GM12875 (cell line): ENCODE measurements at regions not wholly inside any gene's neighbourhood (a gene's known extent, or its start where the extent isn't known, plus 50 kb on each side); places are given as distances from the start of the nearest gene placed in this dataset.
"Not testable (repeated sequence)": the region's sequence is repeated elsewhere in the genome, so short reads cannot be mapped to it uniquely, and the experiment has no call there.

Experiments
- H3K4me3 ChIP-seq: one replicate; pipeline ENCODE4 v1.5.1; 2011; ENCODE audit warnings: low read depth, low read length, control low read depth
- TF ChIP-seq, protein P1 (sequence below): IDR thresholded peaks from 2 replicates; pipeline ENCODE4 v1.5.1; 2011; ENCODE audit warnings: low read depth, mild to moderate bottlenecking, control low read depth, inconsistent platforms, low read length, moderate library complexity, borderline replicate concordance; ENCODE audit not compliant: insufficient read depth

DNA sequence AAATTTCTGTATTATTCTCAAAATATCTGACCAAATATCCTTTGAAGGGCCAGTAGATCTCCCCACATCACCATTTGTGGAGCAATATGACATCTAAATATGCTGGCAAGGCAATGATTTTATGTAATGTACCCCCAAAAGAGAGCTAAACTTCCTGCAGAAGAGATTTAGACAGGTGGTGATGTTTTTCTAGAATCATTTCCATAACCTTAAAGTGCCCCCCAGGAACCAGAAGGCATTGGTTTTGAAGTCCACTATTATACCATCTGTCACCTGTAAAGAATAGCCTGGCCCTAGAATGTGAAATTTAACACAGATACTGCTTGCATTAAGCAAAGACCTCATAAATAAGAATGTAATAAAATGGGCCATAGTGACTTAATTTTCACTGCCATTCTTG, 77.9 kb upstream of the ABLIM1 start:
- no peak overlapping the region for H3K4me3 ChIP-seq
- TF ChIP-seq, protein P1, sequence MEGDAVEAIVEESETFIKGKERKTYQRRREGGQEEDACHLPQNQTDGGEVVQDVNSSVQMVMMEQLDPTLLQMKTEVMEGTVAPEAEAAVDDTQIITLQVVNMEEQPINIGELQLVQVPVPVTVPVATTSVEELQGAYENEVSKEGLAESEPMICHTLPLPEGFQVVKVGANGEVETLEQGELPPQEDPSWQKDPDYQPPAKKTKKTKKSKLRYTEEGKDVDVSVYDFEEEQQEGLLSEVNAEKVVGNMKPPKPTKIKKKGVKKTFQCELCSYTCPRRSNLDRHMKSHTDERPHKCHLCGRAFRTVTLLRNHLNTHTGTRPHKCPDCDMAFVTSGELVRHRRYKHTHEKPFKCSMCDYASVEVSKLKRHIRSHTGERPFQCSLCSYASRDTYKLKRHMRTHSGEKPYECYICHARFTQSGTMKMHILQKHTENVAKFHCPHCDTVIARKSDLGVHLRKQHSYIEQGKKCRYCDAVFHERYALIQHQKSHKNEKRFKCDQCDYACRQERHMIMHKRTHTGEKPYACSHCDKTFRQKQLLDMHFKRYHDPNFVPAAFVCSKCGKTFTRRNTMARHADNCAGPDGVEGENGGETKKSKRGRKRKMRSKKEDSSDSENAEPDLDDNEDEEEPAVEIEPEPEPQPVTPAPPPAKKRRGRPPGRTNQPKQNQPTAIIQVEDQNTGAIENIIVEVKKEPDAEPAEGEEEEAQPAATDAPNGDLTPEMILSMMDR, result no peak

DNA sequence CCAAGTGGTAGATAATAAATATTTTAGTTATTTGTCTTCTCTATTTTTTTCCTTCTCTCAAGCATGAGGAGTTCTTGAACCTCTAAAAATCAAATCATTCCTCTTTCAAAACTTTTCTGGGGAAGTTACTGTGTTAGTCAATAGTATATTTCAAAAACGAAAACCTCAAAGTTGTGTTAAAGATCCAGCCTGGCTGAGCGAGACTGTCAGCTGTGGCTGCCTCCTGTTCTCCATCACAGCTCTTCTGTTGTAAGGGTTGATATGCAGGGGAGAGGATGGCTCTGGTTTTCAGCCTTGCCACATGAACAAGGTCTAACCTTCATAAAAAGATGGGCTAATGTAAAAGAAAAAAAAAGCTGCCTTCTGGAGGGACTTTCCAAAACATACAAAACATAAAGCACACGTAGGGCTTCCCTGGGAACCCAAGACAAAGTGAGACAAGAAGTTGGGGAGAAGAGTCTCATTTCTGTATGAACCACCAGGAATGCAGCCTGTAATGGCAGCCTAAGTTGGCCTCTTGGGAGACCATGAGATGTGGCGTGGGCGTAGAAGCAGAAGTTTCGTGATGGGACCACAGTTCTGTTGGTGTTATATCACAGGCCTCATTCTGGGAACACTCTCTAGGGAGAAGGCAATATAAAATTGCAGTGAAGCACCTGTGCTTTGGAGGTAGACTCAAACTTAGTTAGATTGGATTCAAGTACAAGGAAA, 77.9 kb upstream of the FHIP2A start:
- TF ChIP-seq, protein P1, result no peak
- no peak overlapping the region for H3K4me3 ChIP-seq

DNA sequence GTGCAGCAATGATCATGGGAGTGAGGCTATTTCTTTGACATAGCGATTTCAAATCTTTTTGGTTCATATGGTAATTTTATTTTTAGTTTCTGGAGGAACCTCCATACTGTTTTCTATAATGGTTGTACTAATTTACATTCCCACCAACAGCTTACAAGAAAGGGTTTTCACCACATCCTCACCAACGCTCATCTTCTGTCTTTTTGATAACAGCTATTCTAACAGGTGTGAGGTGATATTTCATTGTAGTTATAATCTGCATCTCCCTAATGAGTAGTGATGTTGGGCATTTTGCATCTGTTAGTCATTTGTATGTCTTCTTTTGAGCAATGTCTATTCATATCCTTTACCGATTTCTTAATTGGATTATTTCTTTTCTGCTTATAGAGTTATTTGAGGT, 75.0 kb upstream of the FHIP2A start:
- no peak overlapping the region for H3K4me3 ChIP-seq
- TF ChIP-seq, protein P1, result no peak

DNA sequence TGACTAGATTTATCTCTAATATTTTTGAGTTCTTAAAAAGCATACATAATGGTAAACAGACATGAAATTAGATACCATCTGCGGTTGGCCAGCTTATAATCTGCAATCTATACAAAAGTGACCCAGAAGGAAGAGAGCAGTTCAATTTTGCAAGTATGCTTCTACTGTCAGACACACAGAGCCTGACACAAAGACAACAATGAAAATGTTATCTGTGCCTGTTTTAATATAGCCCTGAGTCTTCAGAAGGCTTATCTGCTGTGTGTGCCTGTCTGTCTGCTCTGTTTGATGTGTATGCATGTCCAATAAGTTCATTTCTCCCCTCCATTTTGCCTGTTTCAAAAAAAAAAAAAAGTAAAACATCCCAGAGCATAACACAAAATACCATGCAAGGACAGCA, 73.3 kb upstream of the FHIP2A start:
- no peak overlapping the region for H3K4me3 ChIP-seq
- TF ChIP-seq, protein P1, result no peak

DNA sequence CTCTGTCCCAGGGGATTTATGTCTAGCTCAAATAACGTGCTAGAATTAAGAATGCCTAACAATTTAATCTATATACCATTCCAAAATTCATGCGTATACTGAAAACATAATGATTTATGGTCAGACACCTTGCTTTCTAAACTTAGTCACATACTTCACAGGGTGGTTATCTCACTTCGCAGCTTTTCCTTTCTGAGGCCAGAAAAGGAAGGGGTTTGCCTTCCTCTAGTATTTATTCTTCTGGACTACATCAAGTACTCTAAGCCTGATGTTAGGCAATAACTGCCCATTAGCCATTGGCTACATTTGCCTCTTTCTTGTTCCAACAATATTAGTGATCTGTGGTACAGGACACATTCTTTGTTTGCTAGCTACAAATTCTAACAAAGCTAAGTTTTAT, 72.6 kb upstream of the FHIP2A start:
- H3K4me3 ChIP-seq, result no peak overlapping the region
- TF ChIP-seq, protein P1, result no peak

DNA sequence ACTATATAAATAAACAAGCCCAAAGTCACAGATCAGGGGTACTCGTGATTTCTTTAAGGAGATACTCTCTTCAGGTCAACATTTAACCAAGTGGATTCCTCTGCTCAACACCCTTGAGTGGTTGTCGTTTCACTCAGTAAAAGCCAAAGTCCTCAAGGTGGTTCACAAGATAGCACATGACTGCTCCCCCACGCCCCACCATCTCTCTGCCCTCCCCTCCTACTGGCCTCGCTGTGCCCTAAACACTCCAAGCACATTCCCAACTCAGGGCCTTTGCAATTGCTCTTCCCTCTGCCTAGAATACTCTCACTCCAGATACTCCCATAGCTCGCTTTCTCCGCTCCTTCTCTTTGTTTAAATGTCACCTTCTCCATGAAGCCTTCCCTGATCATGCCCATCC, 72.1 kb upstream of the FHIP2A start:
- no peak overlapping the region for H3K4me3 ChIP-seq
- TF ChIP-seq, protein P1, result no peak

DNA sequence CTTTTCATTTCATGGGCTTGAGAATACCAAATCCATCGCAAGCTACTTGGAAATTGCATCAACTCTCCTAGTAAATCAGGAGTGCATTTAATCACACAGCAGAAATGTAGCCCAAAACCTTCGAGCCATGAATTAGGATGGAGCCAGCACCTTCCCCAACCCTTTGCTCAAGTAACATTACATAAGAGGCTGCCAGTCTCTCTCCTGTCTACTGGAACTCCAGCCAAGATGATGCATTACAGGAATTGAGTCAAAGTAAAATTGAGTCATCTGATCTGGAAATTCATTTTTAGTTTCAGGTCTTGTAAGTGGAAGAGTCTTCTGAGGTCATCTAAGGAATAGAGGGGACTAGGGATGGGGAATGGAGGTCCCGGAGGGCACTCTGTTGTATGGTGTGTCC, 69.7 kb upstream of the FHIP2A start:
- TF ChIP-seq, protein P1, result no peak
- H3K4me3 ChIP-seq, result no peak overlapping the region

DNA sequence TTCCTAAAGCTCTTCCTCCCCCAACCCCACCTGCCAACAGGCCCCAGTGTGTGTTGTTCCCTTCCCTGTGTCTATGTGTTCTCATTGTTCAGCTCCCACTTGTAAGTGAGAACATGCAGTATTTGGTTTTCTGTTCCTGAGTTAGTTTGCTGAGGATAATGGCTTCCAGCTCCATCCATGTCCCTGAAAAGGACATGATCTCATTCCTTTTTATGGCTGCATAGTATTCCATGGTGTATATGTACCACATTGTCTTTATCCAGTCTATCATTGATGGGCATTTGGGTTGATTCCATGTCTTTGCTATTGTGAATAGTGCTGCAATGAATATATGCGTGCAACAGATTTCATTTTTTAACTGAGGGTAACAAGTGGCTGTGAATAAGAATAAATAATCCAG, 69.0 kb upstream of the FHIP2A start:
- not testable (repeated sequence) for H3K4me3 ChIP-seq
